Cerebellar nuclear complex (tissue), 1 donor: ENCODE measurements at regions not wholly inside any gene's neighbourhood (a gene's known extent, or its start where the extent isn't known, plus 50 kb on each side); places are given as distances from the start of the nearest gene placed in this dataset.

Experiments used
- DNase-seq, 2 experiments: peaks; one replicate each; lab custom pipeline; 2025; lab: John Stamatoyannopoulos, UW

DNA sequence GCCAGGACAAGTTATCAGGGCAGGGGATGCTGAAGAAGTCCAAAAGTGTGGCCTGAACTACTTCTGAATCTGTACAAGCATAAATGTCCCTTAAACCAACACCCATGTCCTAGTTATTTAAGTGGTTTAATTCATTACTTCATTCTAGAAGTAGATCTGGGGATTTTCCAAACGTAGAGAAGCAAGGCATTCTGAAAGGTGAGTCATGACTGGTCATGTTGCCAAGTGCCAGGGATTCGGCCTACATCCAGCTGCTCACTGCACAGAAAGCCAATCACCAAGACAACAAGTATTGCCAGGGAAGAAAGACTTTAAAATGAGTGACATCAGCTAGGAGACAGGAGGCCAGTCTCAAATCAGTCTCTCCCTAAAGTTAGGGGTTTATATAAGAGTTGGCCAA is 396.6 kb downstream of the GABRB3 start:
- DNase-seq = no peak

DNA sequence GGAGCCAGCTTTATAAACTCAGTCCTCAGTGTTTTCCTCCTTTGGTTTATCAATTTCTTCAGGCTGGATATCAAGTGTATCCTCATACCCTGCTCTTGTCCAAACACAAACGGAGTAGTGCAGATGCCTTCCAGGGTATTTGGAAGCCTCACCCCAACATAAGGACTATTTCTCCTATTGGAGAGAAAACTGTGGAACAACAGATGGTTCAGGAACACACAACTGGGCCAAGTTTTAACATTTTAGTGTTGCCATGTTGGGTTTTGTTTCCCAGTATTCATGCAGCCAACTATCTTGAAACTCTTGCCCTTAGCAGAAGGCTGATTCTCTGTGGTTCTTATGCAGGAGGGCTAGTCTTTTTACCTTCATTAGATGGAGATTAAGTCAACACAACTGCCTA is 398.1 kb downstream of the GABRB3 start:
- DNase-seq = no peak

DNA sequence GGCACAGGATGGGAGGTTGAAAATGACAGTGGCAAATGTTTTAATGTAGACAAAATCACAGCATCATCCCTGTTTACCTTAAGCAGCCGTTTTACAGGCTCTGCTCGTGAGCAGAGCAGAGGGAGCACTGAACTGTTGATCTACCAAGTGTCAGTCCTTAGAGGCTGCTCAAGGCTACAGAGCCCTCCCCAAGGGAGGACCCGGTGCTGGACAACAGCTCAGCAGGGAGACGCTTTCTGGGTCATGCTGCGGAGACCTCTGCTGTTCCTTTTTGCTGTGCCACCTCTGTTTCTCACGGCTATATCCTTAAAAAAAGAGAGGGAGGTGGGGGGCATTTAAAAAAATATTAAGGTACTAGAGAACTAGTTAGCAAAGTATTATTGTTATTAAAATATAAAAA is 400.2 kb downstream of the GABRB3 start:
- no peak for DNase-seq

DNA sequence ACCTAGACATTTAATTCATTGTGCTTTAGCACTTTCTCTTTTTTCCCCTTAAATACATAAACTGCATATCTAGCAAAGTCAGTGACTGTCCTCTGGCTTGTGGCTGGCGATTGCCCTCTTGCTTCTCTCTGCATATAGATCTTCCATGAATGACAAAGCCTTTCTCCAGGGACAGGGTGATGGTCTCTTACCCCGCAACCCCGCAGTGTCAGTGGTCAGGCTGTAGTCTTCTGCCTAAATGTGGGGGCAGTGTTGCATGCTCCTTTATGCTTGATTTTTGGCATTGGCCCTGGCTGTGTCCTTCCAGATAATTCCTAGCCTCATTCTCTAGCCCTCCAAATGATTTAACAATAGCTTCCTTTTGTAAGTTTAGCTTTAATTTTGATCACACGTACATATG is 407.8 kb downstream of the GABRB3 start:
- DNase-seq = no peak

DNA sequence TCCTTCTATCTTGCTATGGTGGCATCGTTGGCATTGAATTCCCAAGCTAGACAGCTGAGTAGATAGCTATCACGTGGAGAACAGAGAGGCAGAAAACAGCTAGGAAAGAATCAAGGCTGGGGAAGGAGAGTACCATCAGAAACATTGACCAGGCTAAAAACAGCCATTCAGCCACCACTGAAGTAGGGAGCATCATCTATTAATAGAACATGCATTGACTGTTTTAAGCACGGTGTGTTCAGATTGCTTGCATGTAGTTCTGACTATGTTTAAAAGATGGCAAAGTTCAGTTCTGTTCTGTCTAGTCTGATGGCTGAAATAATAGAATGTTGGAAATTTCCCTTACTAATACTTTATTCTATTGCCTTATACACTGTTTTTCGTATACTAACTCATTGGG is 413.0 kb downstream of the GABRB3 start:
- DNase-seq = no peak

DNA sequence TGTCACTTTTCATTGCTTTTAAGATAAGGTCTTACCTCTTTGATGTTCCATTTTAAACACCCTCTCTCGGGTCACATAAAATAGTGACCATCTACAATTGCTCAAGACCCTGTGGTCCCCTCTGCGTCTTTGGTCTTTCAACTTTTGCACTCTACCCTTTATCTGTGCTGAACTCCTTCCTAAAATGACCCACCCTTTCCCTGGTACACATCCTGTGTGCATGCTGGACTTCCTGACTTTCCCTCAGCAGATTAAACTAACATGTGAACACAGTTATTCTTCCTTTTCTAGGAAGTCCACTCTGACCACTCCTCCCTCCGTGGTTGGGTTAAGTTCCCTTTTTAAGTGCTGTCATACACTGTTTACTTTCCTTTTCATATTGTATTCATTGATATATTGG is 414.2 kb downstream of the GABRB3 start:
- DNase-seq = no peak

DNA sequence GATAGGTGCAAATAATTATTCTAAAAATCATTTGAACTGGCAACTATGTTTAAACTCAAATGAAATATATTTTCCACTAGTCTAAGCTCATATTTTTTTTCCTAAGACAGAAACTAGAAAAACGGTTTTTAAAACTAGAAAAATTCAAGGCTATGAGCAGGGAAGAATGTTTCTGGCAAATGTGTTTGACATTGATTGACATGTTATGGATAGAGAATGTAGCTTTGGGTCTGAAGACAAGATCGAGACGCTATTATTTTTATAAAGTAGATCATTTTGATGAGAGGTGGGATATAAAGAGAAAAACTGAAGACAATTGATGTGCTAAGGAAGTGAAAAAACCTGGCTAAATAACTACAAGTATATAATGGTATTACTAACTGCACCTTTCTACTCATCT is 415.2 kb downstream of the GABRB3 start:
- DNase-seq = no peak

DNA sequence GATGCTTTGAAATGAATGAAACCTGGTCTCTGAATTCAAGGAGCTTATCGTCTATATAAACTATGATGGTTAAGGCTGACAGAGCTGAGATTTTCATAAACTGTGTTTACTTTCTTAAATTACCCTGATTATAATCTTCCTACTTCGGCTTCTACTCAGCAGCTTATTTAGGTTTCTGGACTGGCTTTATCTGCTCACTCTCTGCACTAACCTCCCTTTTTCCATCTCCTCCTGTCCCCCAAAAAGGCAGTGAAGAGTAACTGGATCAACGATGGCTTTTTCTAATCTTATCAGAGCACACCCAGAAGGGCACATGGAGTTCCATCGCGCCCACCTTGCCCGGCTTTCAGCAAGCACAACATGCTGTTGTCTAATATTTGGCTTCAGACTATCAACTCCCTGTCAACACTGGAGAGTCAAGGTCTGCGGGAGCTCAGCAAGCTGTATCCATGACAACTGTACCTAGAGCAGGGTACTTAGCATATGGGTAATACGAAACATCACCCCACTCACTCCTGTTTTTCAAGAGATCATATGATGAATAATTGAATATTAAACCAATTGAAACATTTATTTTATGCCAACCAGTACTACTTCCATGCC is 417.3 kb downstream of the GABRB3 start:
- no peak for DNase-seq

DNA sequence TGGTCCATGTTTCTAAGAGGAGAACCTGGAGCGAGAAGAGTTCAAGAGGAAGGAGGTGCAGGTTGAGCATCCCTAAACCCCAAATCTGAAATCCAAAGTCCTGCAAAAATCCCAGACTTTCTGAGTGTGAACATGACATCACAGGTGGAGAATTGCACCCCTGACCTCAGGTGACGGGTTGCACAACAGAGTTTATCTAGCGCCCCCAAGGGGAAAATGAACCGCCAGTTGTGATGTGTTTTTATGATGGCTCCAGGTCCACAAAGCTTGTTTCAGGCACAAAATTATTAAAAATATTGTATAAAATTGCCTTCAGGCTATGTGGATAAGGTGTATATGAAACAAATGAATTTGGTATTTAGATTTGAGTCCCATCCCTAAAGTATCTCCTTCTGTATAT is 420.0 kb downstream of the GABRB3 start:
- DNase-seq = no peak

DNA sequence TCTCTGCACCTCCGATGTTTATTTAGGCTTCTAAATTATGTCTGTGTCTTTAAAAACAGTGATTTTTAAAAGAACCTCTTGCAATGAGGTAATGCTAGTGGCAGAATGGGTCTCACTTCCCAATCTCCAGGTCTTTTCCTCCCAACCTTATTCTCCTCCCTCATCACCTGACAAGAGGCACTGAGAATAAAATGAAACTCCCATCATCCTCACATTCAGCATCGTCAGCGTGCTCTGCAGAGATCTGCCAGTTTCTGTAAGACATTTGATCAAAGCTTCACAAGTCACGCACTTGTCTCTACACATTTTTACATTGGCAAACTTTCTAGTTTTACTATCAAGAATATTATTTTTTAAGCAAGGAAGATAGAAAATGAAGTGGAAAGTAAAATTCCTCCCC is 420.5 kb downstream of the GABRB3 start:
- DNase-seq = no peak

DNA sequence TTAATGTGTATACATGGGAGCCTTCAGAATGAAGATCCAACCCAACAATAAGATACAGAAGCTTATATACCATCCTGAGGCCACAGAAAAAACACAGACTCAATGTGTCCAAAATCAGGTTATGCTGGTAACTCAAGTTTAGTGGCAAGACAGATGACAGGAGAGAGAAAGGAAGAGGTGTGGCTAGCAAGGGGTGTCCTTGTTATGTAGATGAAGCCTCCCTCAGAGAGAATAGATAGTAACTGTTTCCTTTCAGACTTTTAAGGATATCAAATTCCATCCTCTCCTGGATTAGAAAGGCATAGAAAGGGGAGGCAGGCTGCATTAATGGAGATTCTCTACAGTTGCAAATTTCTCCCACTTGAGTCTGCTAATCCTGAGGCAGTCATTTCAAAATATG is 447.4 kb downstream of the GABRB3 start:
- no peak for DNase-seq

DNA sequence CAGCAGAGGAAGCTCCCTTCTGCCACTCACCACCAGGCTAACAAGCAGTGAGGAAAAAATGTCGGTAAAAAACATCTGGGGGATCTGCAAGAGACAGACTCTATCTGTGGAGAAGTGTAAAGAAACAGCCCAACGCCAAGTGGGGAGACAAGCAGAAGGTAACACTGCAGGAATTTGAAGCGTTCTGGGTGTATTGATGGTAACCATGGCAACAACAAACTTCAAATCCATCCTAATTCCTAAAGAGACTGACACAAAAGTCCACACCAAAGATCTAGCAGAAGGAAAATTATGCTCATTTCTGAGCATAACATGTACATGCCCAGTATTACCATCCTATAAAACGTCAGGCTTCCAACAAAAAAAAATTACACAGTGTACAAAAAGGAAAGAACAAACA is 449.3 kb downstream of the GABRB3 start:
- DNase-seq = no peak

DNA sequence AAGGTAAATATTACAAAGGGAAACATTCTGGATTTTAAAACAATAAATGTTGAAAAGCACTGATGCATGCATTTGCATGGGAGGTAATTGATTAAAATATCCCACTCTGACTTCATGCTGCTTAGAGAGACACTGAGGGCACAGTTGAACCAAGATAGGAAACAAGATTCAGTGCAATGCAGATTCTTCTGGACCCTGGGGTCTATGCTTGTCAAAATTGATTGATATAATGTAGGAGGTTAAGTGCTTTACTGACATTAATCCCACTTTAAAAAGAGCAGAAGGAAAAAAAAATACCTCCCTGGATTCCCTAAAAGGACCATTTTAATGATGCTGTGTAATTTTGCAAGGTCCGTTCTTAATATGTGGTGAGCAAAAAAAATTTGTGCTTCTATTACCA is 454.2 kb downstream of the GABRB3 start:
- DNase-seq = no peak

DNA sequence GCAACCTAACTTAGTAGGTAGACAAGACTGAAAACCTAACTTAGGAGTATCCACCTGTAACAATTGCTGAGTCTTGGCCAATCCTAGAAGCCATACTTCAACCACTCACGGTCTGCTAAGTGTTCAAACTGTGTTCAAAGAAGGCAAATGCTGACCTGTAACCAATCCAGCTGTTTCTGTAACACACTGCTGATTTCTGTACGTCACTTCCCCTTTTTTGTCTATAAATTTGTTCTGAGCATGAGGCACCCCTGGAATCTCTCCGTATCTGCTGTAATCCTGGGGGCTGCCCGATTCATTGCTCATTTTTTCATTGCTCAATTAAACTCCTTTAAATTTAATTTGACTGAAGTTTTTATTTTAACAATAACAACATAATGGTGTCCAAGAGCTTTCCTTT is 451.4 kb upstream of the ATP10A start:
- no peak for DNase-seq

DNA sequence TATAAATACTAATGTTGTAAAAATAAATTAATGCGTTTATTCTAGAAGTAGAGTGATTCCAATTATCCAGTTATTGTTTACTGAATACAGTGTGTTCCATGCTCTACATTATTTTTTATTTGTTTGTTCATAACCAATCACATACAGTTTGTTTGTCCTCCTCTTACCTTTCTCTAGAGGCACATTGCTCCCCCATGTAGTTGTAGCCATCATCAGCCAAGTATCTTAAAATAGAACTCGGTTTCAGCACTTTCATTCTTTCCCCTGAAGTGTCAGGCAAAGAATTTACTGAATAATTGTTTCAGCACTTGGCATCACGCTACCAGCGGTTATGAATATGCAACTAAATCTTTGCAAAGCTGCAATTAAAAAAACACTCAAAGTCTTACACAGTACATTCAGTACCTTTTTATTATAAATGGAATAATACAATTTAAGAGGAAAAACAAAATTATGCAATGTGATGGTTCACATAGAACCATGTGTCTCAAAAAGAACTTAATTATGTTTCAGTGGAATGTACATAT is 448.6 kb upstream of the ATP10A start:
- no peak for DNase-seq

DNA sequence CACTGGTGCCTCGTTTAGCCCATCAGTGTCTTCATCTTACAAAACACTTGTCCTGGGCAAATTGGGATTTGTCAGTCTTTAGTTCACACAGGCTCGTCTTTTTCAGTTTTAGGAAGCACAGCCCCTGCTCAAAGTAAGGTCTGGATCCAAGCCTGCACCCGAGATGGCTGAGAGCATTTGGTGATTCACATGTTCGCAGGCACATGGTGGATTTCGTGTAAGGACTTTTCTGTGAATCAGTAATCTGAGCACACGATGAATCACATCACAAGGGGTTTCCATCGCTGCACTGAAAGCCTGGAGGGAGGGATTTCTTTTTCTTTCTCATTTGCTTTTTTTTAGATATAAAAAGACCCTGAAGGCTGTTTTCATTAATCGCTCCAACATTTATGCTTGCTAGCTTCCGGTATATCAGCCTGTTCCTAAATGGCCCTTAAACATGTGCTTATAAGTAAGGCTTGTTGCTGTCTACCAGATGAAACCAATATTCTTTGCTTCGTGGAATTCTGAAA is 435.6 kb upstream of the ATP10A start:
- DNase-seq = no peak

DNA sequence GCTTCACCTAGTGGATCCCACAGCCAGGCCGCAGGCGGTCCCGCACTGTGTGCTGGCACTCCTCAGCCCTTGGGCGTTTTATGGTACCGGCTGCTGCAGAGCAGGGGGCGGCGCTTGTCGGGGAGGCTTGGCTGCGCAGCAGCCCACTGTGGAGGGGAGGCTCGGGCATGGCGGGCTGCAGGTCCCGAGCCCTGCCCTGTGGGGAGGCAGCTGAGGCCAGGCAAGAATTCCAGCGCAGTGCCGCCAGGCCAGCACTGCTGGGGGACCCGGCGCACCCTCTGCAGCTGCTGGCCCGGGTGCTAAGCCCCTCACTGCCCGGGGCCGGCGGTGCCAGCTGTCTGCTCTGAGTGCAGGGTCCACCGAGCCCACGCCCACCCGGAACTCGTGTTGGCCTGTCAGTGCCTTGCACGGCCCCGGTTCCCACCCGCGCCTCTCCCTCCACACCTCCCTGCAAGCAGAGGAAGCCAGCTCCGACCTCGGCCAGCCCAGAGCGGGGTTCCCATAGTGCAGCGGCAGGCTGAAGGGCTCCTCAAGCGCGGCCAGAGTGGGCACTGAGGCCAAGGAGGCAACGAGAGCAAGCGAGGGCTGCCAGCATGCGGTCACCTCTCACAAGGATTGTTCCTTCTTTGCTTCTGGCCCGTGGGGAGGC is 435.0 kb upstream of the ATP10A start:
- DNase-seq = no peak

DNA sequence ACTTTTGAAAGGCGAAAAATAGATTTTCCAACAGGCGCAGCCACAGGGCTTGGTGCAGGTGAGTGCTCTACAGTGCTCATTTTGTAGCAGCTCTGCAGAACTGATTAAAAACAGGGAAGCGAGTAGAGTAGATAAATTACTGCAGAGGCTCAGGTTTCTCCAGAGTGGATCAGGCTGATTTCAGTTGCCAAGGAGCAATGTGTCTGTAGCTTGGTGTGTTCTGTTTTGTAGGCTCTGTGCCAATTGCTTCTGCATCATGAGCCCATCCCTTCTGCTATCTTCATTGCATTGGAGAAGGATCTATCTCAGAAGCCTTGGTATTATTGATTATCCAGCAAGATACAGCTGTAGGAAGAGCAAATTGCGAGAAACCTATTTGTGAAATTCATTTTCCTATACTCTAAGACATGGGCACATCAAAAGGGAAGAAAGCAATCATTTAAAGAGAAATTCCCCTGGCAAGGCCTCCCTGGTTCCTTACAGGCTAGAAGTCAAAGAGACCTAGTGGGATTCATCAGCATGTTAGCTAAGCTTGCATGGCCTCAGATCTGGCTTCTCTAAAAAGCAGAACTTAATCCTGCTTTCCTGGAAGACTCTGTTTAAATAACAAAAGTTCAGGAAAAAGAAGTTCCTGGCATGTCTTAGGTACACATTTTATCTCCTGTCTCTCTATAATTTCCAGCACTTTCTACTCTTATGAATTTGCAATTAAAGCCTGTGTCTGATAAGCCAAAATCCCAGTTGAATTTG is 432.4 kb upstream of the ATP10A start:
- DNase-seq = no peak

DNA sequence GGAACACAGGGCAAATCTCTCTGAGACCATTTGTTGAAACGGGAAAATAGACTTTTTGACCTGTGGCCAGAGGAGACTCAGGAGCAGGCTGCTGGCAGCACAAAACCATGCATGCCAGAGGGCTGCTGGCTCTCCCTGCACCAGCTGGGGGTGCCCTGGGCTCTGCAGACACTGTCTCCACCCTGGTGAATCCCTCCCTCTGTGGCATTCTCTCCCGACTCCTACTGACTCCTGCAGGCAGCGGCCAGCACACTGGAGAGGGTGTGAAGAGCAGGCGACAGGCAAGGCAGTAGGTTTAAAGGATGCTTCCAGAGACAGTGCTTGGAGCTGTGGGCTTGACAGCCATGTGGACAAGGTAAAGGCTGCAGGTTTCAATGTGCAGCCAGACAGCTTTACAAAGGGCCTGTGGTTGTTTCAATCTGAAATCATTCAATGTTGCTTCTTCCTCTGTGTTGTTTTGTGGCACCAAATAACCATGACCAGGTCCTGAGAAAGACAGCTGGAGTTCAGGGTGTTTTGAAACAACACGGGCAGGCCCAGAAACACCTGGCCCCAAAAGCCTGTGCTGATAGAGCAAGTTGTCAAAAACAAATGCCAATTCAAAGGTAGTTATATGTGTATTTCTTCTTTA is 431.0 kb upstream of the ATP10A start:
- DNase-seq = no peak

DNA sequence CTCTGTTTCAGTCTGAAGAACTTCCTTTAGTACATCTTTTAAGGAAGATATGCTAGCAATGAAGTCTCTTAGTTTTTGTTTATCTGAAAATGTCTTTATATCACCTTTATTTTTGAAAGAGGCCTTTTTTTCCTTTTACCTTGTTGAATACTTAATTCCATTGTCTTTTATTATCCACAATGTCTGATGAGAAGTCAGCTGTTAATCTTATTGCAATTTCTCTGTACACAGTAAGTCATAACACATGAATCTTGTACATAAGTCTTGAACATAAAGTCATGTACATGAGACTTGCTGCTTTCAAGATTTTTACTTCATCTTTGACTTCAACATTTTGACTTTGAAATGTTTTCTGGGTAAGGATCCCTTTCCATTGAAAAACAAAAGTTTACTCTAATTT is 424.3 kb upstream of the ATP10A start:
- DNase-seq = no peak

DNA sequence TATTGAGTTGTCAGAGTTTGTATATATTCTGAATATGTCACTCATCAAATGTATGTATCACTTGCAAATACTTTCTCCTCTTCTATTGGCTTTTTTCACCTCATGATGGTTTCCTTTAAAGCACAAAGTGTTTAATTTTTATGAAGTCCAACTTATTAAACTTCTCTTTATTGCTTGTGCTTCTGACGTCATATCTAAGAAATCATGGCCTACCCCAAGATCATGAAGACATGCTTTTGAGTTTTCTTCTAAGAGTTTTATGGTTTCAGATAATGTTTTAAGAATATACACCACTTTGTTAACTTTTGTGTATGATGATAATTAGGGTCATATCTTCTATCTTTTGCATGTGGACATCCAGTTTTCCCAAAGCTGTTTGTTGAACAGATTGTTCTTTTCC is 417.2 kb upstream of the ATP10A start:
- no peak for DNase-seq

DNA sequence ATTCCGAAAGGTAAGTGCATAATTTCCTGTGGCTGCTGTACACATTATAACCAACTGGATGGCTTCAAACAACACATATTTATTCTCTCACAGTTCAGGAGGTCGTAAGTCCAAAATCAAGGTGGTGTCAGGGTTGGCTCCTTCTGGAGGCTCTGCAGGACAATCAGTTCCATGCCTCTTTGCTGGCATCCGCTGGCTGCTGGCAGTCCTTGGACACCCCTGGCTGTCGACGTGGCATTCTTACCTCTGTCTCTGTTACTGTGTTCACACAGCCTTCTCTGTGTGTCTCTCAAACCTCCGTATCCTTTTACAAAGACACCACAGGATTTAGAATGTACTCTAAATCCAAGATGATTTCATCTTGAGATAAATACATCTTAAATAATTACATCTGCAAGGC is 398.8 kb upstream of the ATP10A start:
- DNase-seq = no peak

DNA sequence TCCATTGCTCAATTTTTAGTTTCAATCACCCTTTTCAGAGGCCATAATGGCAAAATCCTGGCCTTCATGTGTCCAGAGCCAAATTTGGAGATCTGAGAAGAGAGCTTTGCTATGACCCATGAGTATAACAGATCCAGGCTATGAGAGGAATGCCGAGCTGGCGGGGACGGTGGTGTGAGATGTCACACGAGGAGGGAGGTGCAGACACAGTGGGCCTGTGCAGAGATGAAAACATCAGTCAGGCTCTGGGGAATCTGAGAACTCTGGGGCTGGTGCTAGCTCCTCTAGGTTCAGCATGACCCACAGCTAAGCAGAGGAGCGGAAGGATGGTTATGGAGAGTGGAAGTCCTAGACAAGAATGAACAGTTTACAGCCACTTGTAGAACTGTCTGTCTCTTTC is 398.3 kb upstream of the ATP10A start:
- DNase-seq = no peak
